ENCODE measurements at regions not wholly inside any gene's neighbourhood (a gene's known extent, or its start where the extent isn't known, plus 50 kb on each side); places are given as distances from the start of the nearest gene placed in this dataset.
A peak's percentile ranks its signal among the peaks of the same experiment; 100 is the strongest.
"Not testable (repeated sequence)": the region's sequence is repeated elsewhere in the genome, so short reads cannot be mapped to it uniquely, and the experiment has no call there.

DNA sequence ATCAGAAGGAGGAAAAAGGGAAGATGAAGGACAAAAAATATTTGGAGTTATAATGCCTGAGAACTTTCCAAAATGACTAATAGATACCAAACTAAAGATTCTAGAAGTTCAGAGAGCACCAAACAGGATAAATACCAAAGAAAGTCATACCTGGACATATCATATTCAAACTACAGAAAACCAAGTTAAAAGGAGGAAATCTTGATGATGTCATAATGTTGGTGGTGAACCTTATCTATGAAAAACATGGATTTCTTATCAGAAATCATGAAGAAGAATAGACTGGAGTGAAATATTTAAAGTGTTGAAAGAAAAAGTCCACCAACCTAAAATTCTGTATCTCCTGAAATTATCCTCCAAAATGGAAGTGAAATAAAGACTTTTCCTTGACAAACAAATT is 389.2 kb downstream of the JRKL start:
- DNase-seq (ENCODE audit: low spot score) = no peak

DNA sequence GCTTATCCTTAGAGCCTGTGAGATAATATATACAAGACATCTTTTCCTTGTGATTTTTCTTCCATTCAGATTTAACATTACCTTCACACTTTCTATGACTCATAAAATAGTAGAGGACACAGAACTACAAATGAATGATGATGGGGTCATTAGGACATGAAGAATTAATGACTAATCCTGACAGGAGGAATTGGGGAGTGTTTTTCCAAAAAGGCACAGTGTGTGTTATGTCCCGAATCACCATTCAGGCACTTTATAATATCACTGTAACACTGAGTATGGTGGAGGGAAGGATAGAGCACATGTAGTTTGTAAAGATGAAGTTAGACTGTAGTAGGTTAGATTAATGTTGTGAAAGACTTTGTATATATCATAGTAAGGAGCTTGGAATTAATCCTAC is 391.3 kb downstream of the JRKL start:
- no peak for DNase-seq (ENCODE audit: low spot score)

DNA sequence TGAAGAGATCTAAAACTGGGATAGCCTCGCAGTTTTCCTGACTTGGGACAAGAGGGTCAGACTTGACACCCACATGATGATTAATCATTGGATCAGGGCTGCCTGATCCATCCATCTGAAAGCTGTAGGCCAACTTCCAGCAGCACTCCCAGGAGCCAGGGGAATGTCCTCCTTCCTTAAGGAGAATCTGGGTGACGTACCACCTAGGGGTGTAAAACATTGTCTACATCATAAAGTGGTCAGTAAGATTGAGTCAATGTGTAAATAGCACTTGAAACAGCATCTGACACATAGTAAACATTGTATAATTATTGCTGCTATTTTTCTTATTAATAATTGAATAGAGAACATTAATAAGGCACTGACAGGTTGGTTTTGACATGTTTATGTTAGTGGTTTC is 392.8 kb downstream of the JRKL start:
- no peak for DNase-seq (ENCODE audit: low spot score)

GRCh38 chr11:96783311-96783710 is 393.5 kb downstream of the JRKL start:
- DNase-seq (ENCODE audit: low spot score) = no peak

DNA sequence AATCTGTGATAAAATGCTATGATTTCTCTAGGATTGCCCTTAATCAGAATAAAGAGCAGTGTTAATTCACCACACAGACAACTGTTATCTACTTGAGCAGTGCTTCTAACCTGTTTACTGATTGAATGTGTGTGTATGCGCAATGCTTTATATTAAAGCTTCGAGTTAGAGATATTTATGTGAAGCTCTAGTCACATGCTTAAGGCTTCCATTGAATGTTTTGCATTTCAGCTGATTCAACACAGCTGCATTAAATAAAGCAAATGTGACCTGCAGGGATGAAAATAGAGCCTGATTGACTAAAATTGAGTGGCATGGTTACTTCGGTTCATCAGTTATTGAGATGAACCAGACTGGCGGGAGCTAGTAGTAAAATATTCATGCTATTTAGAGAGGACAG is 395.3 kb downstream of the JRKL start:
- DNase-seq (ENCODE audit: low spot score) = no peak

- DNase-seq (ENCODE audit: low spot score) = no peak
Observed at GRCh38 chr11:96794152-96794551, 404.3 kb downstream of the JRKL start.

- no peak for DNase-seq (ENCODE audit: low spot score)
Observed at GRCh38 chr11:96798445-96798844, 408.6 kb downstream of the JRKL start.

DNA sequence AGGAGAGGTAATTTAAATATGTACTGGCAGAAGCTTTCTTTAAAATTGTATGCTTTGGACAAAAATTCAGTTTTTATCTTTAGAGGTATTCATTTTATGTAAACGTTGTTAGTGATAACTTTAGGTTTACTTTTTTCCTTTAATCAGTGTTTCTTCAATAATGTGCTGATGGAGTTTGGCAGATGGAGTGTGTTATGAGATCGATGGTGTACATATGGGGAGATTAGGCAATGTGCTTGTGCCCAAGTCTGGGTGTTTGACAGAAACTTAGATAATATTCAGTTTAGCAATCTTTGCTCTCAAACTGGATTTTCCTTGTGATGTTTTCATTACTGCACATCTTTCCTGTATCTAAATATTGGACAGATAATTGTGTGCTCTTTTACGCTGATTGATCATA is 425.4 kb downstream of the JRKL start:
- no peak for DNase-seq (ENCODE audit: low spot score)

- DNase-seq (ENCODE audit: low spot score) = peak; percentile 1
Observed at GRCh38 chr11:96817482-96818399, 427.9 kb downstream of the JRKL start.

DNA sequence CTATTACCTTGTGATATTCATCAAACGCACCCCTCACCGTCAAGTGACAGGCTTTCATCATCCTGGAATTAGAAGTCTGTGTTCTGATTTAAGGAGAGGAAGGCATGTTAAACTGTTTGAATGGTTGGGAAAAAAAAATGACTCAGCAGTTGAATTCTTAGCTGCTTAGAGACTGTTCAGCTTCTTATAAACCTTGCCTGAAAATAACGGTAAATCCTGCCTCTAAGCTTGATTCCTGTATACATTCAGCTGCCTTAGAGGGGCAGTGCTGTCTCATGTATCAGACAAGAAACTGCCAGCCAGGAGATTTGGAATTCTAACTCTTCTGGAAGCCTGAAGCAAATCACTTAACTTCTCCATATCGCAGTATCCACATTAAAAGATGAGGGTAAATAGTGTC is 437.4 kb downstream of the JRKL start:
- peak; percentile 45 for DNase-seq (ENCODE audit: low spot score)

DNA sequence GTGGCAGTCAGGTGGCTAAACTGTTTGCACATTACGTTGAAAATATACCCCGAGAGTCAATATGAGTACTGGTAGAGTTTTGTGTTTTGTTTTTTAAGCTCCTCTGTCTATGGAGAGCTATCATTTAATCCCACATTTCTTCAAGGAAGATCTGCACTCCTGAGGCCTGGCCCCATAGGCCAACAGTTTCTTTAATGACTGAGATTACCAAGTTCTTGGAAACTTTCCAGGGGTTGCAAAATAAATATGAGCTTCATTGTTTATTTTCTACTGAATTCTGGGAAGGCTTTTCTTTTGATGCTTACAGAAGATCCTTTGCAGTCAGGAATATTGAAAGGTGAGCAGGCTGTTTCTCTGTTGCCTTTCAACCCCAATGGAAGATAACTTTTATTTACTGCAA is 452.0 kb downstream of the JRKL start:
- no peak for DNase-seq (ENCODE audit: low spot score)

DNA sequence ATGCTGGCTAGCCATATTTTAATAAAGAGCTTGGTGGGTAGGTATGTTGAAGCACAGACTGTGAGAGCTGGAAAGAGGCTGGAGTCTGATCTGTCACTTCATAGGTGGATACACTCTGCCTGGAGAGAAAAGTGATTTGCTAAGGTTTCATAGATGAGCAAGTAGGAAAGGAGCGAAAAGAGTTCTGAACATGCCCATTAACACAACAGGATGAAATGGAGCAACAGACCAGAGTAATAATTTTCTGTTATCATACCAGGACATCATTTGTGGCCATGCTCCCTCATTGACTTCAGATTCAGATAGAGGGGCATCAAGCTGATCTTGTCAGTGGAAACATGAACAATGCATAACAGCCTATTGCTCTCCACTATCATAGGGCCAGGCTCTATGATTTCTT is 452.9 kb downstream of the JRKL start:
- DNase-seq (ENCODE audit: low spot score) = no peak

DNA sequence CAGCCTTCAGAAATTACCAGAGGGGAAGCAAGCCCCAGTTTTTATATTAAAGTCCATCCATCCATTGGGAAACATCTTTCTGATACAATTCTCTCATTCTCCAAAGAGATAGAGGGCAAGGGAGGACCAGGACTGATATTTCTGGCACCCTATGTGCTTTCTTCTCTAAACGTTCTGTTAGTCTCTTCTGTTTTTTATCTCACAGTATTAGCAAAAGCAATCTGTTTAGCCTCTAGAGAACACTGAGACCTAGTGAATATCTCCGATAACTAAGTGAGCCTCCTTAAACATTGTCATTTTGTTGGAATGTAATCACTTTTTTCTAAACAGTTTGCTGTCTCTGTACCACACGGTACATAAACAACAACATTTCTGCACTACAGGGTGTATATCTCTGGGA is 464.6 kb downstream of the JRKL start:
- no peak for DNase-seq (ENCODE audit: low spot score)

- not testable (repeated sequence) for DNase-seq (ENCODE audit: low spot score)
Observed at GRCh38 chr11:96861722-96862121, 471.9 kb downstream of the JRKL start.

GRCh38 chr11:96863520-96863919 is 473.7 kb downstream of the JRKL start:
- no peak for DNase-seq (ENCODE audit: low spot score)

GRCh38 chr11:96865020-96865419 is 475.2 kb downstream of the JRKL start:
- no peak for DNase-seq (ENCODE audit: low spot score)

DNA sequence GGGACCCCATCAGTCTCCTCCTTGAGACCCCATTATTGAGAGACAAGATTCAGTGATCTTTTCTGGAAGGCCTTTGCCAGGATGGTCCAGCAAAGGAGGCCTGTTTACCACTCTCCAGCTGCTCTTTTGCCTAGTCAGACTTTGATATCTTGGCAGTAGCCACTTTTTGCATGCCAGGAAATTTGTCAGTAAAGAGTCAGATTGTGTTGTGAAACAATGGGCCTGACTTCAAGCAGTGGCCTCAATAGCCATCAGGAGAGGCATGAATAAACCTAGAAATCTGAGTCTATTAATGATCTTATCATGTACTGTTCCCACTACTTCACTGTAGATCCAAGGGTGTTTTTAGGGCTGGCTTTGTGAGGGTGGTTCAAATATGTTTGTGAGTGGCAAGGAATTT is 479.4 kb downstream of the JRKL start:
- DNase-seq (ENCODE audit: low spot score) = no peak

DNA sequence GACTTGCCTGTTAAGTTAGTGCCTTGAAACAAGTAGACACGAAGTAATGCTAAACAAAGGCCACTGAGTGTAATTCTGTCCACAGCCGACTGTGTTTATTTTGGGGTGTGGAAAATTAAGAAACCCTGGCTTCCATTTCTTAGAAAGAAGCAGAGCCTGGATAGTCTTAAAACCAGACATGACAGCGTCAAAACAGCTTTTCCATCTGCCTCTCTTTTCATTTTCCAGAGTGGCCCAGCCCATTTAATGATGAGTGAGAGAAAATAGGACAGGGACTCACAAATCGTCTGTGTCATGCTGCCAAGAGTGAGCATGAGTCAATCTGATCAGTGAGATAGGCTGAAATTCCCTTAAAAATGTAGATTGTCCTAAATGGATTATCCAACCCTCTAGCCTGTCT is 485.9 kb downstream of the JRKL start:
- peak; percentile 76 for DNase-seq (ENCODE audit: low spot score)

DNA sequence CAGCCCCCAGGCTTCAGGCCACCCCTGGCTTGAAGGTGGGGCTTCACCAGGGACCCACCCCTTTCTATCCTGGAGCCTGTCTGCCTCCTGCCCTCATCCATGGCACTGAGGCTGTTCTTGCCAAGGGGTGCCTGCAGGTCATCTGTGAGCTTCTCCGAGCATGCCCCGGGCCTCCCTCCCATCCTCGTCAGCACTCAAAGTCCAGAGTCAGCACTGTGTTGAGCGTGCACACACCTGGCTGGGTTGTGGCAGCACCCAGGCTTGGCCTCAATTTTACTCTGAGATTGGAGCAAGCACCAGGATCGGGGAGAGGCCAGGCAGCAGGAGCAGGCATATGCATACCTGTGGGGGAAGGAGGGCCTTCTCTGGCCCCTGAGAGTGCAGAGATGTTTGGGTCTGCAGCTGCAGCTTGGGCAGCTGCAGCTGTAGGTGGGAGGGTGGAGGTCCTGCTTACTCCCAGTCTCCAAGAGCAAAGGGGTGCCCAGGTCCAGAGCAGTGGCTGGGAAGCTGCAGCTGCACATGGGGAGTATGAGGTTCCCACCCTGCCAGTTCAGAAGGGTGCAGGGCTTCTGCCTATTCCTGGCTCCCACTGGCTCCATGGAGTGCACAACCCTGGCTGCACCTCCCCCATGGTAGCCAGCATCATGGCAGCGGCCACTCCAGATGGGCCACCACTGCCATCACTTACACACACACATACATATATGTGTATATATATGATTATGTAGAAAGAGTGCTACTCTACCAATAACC is 488.7 kb downstream of the JRKL start:
- no peak for DNase-seq (ENCODE audit: low spot score)

- DNase-seq (ENCODE audit: low spot score) = not testable (repeated sequence)
Observed at GRCh38 chr11:96882622-96883021, 492.8 kb downstream of the JRKL start.

- DNase-seq (ENCODE audit: low spot score) = no peak
Observed at GRCh38 chr11:96885405-96885804, 495.6 kb downstream of the JRKL start.

- DNase-seq (ENCODE audit: low spot score) = no peak
Observed at GRCh38 chr11:96885912-96886311, 496.1 kb downstream of the JRKL start.

- no peak for DNase-seq (ENCODE audit: low spot score)
Observed at GRCh38 chr11:96893988-96894387, 504.2 kb downstream of the JRKL start.

All from SK-N-DZ (cell line).